Medulla oblongata (tissue), 1 donor: ENCODE measurements at regions not wholly inside any gene's neighbourhood (a gene's known extent, or its start where the extent isn't known, plus 50 kb on each side); places are given as distances from the start of the nearest gene placed in this dataset.
"Not testable (repeated sequence)": the region's sequence is repeated elsewhere in the genome, so short reads cannot be mapped to it uniquely, and the experiment has no call there.

Source experiments
- DNase-seq: peaks from one replicate; pipeline ENCODE4 v3.0.0-alpha.2; 2015; ENCODE audit errors: extremely low spot score

GRCh38 chr12:68425998-68426397 is 93.8 kb upstream of the MDM1 start:
- DNase-seq: no peak

- no peak for DNase-seq
These were observed 96.0 kb upstream of the MDM1 start for GRCh38 chr12:68428211-68428610.

GRCh38 chr12:68428724-68429501 is 96.8 kb upstream of the MDM1 start:
- DNase-seq: no peak

- DNase-seq: no peak
These were observed 97.5 kb upstream of the MDM1 start for GRCh38 chr12:68429696-68430095.

- no peak for DNase-seq
These were observed 99.6 kb upstream of the MDM1 start for GRCh38 chr12:68431786-68432185.

GRCh38 chr12:68432622-68433021 is 100.5 kb upstream of the MDM1 start:
- DNase-seq: no peak

- no peak for DNase-seq
These were observed 102.5 kb upstream of the MDM1 start for GRCh38 chr12:68434391-68435298.

- no peak for DNase-seq
These were observed 103.1 kb upstream of the MDM1 start for GRCh38 chr12:68435299-68435637.

GRCh38 chr12:68435816-68436215 is 103.7 kb upstream of the MDM1 start:
- no peak for DNase-seq

GRCh38 chr12:68438601-68439000 is 106.4 kb upstream of the MDM1 start:
- DNase-seq: no peak

GRCh38 chr12:68439368-68440045 is 107.3 kb upstream of the MDM1 start:
- DNase-seq: no peak

GRCh38 chr12:68440068-68440581 is 108.0 kb upstream of the MDM1 start:
- no peak for DNase-seq

- no peak for DNase-seq
These were observed 109.0 kb upstream of the MDM1 start for GRCh38 chr12:68441167-68441566.

- DNase-seq: not testable (repeated sequence)
These were observed 110.3 kb upstream of the MDM1 start for GRCh38 chr12:68442353-68442972.

GRCh38 chr12:68443695-68444094 is 111.5 kb upstream of the MDM1 start:
- DNase-seq: not testable (repeated sequence)

- no peak for DNase-seq
These were observed 113.7 kb upstream of the MDM1 start for GRCh38 chr12:68445824-68446223.

GRCh38 chr12:68446384-68446783 is 114.2 kb upstream of the MDM1 start:
- DNase-seq: no peak

- no peak for DNase-seq
These were observed 115.0 kb upstream of the MDM1 start for GRCh38 chr12:68446901-68447796.

GRCh38 chr12:68447797-68448260 is 115.7 kb upstream of the MDM1 start:
- no peak for DNase-seq

GRCh38 chr12:68449196-68449595 is 117.0 kb upstream of the MDM1 start:
- DNase-seq: no peak

- no peak for DNase-seq
These were observed 118.7 kb upstream of the MDM1 start for GRCh38 chr12:68450947-68451260.
